GM12878 (cell line): ENCODE measurements at regions not wholly inside any gene's neighbourhood (a gene's known extent, or its start where the extent isn't known, plus 50 kb on each side); places are given as distances from the start of the nearest gene placed in this dataset.

Experiments
- CHD2 ChIP-seq: IDR thresholded peaks from 2 replicates; pipeline ENCODE4 v1.6.1; 2011; ENCODE audit warnings: low read depth, low read length, improper control_type of control experiment, borderline replicate concordance
- CTCF ChIP-seq, 3 experiments: IDR thresholded peaks in 2 of 3; conservative IDR thresholded peaks in 1 of 3; 2 replicates each; pipeline ENCODE4 v1.5.1; 2011; ENCODE audit warnings: low read depth in 3 of 3, low read length in 3 of 3, mild to moderate bottlenecking in 3 of 3, control low read depth in 2 of 3, moderate library complexity in 2 of 3, inconsistent platforms in 1 of 3, mixed read lengths in 1 of 3; ENCODE audit not compliant: control insufficient read depth in 2 of 3, insufficient read depth in 1 of 3; ENCODE audit errors: extremely low read depth in 1 of 3
- EZH2 ChIP-seq: IDR thresholded peaks from 2 replicates; pipeline ENCODE4 v1.6.1; 2012; ENCODE audit warnings: low read depth, mild to moderate bottlenecking, control low read depth, inconsistent platforms, low read length, borderline replicate concordance; ENCODE audit not compliant: control insufficient read depth
- GATAD2B ChIP-seq: fragments of 450-650 bp; conservative IDR thresholded peaks from 2 replicates; pipeline ENCODE4 v1.6.1; 2017; ENCODE audit warnings: low read depth, mild to moderate bottlenecking, moderate library complexity
- HDAC6 ChIP-seq: fragments of 200-600 bp; sonication (generic); IDR thresholded peaks from one replicate; pipeline ENCODE4 v1.8.0; 2017; ENCODE audit warnings: antibody characterized with exemption; ENCODE audit not compliant: unreplicated experiment
- MYC ChIP-seq: IDR thresholded peaks from 2 replicates; pipeline ENCODE4 v1.6.1; 2011; ENCODE audit warnings: mild to moderate bottlenecking, low read length, moderate library complexity, inconsistent platforms; ENCODE audit not compliant: insufficient read depth, insufficient replicate concordance, insufficient read length, severe bottlenecking
- POLR2A ChIP-seq: IDR thresholded peaks from 2 replicates; pipeline ENCODE4 v1.6.1; 2011; ENCODE audit warnings: low read depth, mild to moderate bottlenecking, low read length
- RAD21 ChIP-seq: IDR thresholded peaks from 2 replicates; pipeline ENCODE4 v1.6.1; 2011; ENCODE audit warnings: mild to moderate bottlenecking, low read depth, low read length, moderate library complexity; ENCODE audit not compliant: insufficient read depth
- SIN3A ChIP-seq: IDR thresholded peaks from 2 replicates; pipeline ENCODE4 v1.6.1; 2012; ENCODE audit warnings: low read depth, low read length, improper control_type of control experiment
- TAF1 ChIP-seq: IDR thresholded peaks from 2 replicates; pipeline ENCODE4 v1.6.1; 2011; ENCODE audit warnings: mild to moderate bottlenecking, low read depth, low read length, borderline replicate concordance
- TCF12 ChIP-seq: IDR thresholded peaks from 2 replicates; pipeline ENCODE4 v1.6.1; 2011; ENCODE audit warnings: low read depth, mild to moderate bottlenecking, low read length
- TCF7 ChIP-seq: IDR thresholded peaks from 2 replicates; pipeline ENCODE4 v1.6.1; 2014; ENCODE audit warnings: antibody characterized with exemption, borderline replicate concordance
- ZBTB4 ChIP-seq: fragments of 450-650 bp; formaldehyde crosslinking; IDR thresholded peaks from 2 replicates; pipeline ENCODE4 v1.4.0; 2022; ENCODE audit warnings: mild to moderate bottlenecking, moderate library complexity
- TF ChIP-seq, protein P1 (sequence below): fragments of 450-650 bp; IDR thresholded peaks from 2 replicates; pipeline ENCODE4 v1.6.1; 2017; ENCODE audit warnings: mild to moderate bottlenecking

DNA sequence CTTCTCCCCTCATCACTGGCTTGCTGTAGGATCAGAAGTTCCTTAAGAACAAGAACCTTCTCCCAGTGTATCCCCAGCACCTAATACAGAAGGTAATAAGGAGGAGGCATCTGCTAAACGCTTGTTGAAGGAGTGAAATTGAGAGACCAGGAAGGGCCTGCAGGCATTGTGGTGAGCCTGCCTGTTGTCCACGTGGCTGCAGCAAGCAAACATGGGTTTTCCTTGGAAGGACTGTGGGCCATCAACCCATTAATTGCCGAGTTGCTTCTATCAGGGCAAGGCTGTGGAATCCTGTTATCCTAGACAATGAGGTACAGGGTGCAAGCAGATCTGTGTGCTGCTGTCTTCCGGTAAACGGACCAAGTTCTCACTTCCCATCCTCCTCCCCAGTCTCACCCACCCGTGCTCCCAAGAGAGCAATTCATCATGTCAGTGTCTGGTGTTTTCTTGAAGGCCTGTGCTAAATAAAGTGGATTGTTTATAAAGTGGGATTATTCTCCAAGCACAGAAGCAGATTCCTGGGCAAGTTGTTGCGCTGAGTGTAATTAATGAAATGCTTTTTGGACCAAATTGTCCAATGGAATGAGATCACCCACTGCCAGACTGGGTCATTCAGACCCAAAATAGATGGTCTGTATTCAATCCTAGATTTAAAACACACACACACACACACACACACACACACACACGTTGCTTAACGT lies 164.6 kb upstream of the CDYL start:
- TF ChIP-seq, protein P1, sequence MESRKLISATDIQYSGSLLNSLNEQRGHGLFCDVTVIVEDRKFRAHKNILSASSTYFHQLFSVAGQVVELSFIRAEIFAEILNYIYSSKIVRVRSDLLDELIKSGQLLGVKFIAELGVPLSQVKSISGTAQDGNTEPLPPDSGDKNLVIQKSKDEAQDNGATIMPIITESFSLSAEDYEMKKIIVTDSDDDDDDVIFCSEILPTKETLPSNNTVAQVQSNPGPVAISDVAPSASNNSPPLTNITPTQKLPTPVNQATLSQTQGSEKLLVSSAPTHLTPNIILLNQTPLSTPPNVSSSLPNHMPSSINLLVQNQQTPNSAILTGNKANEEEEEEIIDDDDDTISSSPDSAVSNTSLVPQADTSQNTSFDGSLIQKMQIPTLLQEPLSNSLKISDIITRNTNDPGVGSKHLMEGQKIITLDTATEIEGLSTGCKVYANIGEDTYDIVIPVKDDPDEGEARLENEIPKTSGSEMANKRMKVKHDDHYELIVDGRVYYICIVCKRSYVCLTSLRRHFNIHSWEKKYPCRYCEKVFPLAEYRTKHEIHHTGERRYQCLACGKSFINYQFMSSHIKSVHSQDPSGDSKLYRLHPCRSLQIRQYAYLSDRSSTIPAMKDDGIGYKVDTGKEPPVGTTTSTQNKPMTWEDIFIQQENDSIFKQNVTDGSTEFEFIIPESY: no peak
- TF ChIP-seq POLR2A: no peak
- TF ChIP-seq CHD2: no peak
- TF ChIP-seq SIN3A: no peak
- TF ChIP-seq CTCF (IDR thresholded peaks at IDR 0.05 in 2 of 3, conservative IDR thresholded peaks at IDR 0.05 in 1 of 3; ENCODE audit: control insufficient read depth in 2 of 3, extremely low read depth in 1 of 3, insufficient read depth in 1 of 3, low read depth in 3 of 3, low read length in 3 of 3): no peak
- no peak for TF ChIP-seq TAF1
- TF ChIP-seq GATAD2B: no peak
- no peak for TF ChIP-seq MYC
- no peak for TF ChIP-seq TCF12
- TF ChIP-seq TCF7: no peak
- TF ChIP-seq EZH2: no peak
- no peak for TF ChIP-seq HDAC6
- no peak for TF ChIP-seq RAD21
- TF ChIP-seq ZBTB4 (CRISPR knock-in tag): no peak
